HG03354 (cell line): ENCODE measurements at regions not wholly inside any gene's neighbourhood (a gene's known extent, or its start where the extent isn't known, plus 50 kb on each side); places are given as distances from the start of the nearest gene placed in this dataset.
"Not testable (repeated sequence)": the region's sequence is repeated elsewhere in the genome, so short reads cannot be mapped to it uniquely, and the experiment has no call there.

ENCODE experiments used
- ATAC-seq: cut with Tn5 transposase; IDR thresholded peaks from one replicate; pipeline ENCODE4 v1.9.1; 2021; ENCODE audit warnings: mild to moderate bottlenecking; ENCODE audit not compliant: unreplicated experiment, poor library complexity, severe bottlenecking

- no peak for ATAC-seq
Measured at GRCh38 chrX:39796856-39797255, 300.9 kb downstream of the BCOR start.

DNA sequence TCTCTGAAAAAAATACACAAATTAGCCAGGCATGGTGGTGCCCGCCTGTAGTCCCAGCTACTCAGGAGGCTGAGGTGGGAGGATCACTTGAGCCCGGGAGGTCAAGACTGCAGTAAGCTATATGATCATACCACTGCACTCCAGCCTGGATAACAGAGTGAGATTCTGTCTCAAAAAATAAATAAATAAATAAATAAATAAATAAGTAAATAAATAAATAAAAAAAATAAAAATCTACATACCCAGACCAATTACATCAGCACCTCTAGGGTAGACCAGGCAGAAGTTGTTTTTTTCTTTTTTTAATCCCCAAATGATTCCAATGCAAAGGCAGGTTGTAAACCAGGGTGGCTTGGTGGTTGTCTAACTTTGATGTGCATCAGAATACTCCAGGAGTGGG lies 299.3 kb downstream of the BCOR start:
- not testable (repeated sequence) for ATAC-seq

DNA sequence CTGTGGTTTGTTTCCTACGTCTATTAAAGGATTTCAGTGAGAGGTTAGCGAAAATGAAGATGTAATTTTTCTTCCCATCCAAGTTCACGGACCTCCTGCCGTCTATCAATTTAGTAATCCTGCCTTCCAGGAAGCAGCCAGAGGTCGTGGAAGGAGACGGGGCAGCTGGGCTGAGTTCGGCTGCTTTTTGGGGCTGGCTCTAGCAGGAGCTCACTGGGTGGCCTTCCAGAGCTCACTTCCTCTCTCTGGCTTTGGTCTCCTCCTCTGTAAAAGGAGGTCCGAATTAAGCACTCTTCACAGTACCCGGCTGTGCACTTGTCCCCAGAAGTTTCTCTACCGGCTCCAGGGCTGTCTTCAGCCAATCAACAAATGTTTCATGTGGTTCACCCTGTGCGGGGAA lies 295.4 kb downstream of the BCOR start:
- no peak for ATAC-seq

- ATAC-seq = no peak
Measured at GRCh38 chrX:39802908-39803307, 294.9 kb downstream of the BCOR start.

DNA sequence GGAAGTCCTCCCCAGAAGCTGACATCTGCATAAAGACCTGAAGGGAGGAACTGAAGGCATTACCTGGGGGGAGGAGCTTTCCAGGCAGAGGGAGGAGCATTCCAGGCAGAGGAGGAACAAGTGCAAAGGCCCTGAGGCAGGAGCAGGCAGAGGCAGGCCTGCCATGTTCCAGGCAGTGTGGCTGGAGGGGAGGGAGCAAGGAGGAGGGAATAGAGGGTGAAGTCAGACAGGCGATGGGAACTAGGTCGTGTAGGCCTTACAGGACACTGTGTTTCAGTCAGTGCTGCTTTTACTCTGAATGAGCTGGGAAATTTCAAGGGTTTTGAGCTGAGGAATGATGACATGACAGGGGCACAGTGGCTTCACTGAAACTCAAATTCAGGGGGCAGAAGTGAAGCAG lies 292.7 kb downstream of the BCOR start:
- ATAC-seq = no peak

- no peak for ATAC-seq
Measured at GRCh38 chrX:39805825-39806224, 291.9 kb downstream of the BCOR start.

DNA sequence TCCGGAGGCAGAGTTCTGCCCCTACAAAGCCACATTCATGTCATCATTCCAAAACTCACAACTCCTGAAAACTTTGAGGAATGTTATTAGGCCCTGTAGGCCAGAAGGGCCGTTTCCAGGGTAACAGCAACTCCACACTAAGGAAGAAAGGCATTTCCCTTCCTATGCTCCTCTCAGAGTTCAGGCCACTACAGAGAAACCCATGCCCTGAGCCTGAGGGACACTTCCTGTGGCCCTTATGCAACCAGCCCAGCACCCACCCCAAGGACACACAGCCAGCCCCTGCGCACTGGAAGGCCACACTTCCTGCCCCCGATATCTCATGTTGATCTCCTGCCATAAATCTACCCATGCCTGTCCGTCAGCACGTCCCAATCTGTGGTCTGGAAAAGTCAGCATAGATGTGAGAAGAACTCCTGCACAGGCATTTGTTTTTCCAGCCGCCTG lies 289.3 kb downstream of the BCOR start:
- ATAC-seq = no peak

DNA sequence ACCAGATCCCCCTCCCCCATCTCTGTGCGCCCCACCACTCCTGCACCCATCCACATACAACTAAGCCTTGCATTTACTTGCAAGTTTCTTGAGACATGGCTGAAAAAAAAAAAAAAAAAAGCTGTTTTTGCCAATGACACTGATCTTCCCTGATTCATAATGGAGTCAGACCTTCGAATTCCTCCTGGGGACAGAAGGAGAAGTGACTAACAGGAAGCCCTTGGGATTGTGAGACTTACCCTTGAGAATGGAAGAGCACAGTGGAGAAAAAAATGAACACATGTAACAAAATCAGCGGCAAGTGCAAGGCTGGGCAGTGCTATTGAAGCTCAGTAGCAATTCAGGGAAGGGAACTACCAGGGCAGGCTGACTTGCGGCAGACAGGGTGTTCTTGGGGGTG lies 288.4 kb downstream of the BCOR start:
- ATAC-seq = no peak

GRCh38 chrX:39810901-39811300 lies 286.9 kb downstream of the BCOR start:
- ATAC-seq = no peak

GRCh38 chrX:39811376-39811775 lies 286.4 kb downstream of the BCOR start:
- ATAC-seq = no peak

GRCh38 chrX:39813631-39814277 lies 284.0 kb downstream of the BCOR start:
- no peak for ATAC-seq

DNA sequence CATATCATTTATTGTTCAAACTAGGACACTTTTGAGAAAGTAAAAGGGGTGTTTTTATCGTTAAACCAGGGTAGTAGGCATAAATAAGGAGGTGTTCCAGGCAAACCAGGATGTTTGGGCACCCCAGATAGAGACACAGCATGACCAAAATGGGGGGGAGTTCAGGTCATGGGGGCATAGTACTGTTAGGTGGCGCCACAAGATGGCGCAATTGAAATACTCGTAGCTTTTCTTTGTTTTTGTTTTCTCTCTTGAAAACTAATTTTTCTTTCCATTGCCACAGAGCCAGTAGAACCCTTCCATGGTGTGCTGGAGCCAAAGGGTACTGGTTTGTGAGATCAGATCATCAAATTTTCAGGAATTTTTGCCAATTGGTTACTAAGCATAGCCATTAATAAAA lies 283.4 kb downstream of the BCOR start:
- no peak for ATAC-seq

GRCh38 chrX:39815631-39816030 lies 282.1 kb downstream of the BCOR start:
- ATAC-seq = peak; percentile 71

- no peak for ATAC-seq
Measured at GRCh38 chrX:39816871-39817731, 280.7 kb downstream of the BCOR start.

- ATAC-seq = no peak
Measured at GRCh38 chrX:39817754-39818470, 279.8 kb downstream of the BCOR start.

DNA sequence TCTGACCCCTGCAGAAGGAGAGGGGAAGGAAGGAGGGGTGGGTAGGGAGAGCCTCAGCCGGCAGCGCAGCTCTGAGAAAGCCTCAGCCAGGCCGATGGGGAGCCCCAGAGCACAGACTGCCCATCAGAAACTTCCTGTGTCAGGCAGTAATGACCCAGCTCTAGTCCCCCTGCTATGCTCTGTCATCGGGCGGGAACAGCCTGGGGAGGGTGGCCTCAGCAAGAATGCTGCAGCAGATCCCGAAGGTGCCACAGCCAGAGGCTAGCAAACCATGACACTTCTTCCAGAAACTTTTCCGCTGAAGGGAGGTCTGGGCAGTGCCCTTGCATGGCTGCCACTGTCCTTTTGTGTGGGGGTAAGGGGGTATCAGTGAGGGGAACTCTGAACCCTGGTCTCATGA lies 279.0 kb downstream of the BCOR start:
- no peak for ATAC-seq

- no peak for ATAC-seq
Measured at GRCh38 chrX:39819921-39820849, 277.6 kb downstream of the BCOR start.

DNA sequence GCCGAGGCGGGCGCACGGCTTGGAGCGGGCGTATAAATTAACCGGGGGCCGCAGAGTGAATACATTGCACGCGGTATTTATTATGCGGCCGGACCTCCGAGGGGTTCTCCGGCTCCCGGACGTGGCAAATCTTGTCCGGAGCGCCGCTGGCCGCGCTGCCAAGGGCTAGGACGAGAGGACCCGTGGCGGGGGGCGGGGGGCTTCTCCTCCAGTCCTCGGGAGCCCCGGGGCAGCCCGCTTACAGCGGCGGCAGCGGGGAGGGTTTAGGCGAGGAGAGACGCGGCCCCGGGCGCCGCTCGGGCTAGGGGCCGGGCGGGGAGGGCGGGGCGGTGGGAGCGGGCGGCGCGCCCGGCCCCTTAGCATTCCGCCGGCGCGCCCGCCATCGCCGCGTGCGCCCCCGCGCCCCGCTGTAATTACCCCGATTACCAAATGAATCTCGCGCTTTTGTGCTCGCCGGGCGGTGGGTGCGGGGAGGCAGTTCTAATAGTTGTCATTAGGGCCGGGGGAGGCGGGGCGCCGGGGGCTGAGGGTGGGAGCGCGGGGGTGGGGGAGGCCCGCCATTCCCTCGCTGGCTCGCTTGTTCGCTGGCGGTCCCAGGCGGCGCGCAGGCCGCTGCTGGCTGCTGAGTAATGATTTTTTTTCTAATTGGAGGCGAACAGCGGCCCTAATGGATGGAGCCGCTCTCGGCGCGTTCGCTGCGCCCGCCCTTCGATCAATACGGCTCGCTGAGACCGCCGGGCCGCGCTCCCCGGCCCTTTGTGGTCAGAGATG lies 276.6 kb downstream of the BCOR start:
- no peak for ATAC-seq

DNA sequence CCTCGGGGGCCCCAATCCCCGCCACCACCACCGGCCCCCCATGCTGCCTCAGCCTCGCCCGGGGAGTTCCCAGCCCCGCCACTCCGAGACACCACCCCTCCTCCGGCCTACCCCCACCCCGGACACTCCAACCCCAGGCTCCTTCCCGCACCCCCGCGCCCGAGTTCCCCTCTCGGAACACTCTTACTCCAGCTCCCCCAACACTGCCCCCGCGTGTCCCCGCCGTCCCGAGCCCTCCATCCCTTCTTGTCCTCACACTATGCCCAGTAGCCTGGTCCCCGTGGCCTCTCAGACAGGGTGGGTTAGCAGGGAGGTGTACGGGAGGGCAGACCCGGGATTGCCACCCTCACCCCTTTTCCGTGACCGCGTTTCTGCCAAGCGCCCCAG lies 276.1 kb downstream of the BCOR start:
- no peak for ATAC-seq
